ENCODE measurements at regions not wholly inside any gene's neighbourhood (a gene's known extent, or its start where the extent isn't known, plus 50 kb on each side); places are given as distances from the start of the nearest gene placed in this dataset.

GRCh38 chr6:92026878-92027277 lies 1392.5 kb downstream of the EPHA7 start:
- TF ChIP-seq CTCF (IDR thresholded peaks at IDR 0.05; ENCODE audit: low read length) = no peak
- no peak for TF ChIP-seq EZH2phosphoT487 (IDR thresholded peaks at IDR 0.05; ENCODE audit: low read length)
- TF ChIP-seq EZH2 (optimal IDR thresholded peaks at IDR 0.05; ENCODE audit: low read depth, low read length) = no peak

Measured in MM.1S (cell line).